Stimulated activated CD8-positive, alpha-beta memory T cell treated with anti-CD3 and anti-CD28 coated beads, Interleukin-12 subunit alpha, Interleukin-12 subunit beta, amount 100 ng/mL, for 24 hours (primary cell): ENCODE measurements at regions not wholly inside any gene's neighbourhood (a gene's known extent, or its start where the extent isn't known, plus 50 kb on each side); places are given as distances from the start of the nearest gene placed in this dataset.
"Not testable (repeated sequence)": the region's sequence is repeated elsewhere in the genome, so short reads cannot be mapped to it uniquely, and the experiment has no call there.

Experiments
- DNase-seq: peaks from one replicate; pipeline ENCODE4 v3.0.0-alpha.2; 2020; ENCODE audit errors: extremely low read depth

DNA sequence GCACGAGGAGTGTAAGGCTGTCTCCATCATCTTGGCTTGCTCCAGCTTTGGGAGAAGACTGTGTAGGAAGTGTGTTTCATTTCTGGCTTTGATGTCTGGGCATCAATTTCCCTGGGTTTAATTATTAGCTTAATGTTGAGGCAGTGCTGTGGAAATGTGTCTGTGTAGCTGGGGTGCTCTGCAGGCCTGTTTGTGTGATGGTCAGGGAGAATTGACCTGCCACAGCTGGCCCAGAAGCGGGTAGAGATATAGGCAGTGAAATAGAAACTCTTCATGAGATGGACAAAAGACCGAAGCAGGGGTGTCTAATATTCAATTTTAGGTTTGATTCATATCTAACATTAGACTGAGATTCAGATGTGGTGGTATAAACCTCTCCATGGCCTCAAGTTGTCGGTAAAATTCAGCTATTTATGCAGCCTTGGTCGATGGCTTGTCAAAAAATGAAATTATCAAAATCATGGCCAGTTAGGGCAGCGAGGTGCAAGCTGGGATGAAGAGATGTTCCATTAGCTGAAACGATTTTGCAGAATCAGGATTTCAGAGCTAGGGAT lies 95.3 kb upstream of the SNX9 start:
- no peak for DNase-seq

DNA sequence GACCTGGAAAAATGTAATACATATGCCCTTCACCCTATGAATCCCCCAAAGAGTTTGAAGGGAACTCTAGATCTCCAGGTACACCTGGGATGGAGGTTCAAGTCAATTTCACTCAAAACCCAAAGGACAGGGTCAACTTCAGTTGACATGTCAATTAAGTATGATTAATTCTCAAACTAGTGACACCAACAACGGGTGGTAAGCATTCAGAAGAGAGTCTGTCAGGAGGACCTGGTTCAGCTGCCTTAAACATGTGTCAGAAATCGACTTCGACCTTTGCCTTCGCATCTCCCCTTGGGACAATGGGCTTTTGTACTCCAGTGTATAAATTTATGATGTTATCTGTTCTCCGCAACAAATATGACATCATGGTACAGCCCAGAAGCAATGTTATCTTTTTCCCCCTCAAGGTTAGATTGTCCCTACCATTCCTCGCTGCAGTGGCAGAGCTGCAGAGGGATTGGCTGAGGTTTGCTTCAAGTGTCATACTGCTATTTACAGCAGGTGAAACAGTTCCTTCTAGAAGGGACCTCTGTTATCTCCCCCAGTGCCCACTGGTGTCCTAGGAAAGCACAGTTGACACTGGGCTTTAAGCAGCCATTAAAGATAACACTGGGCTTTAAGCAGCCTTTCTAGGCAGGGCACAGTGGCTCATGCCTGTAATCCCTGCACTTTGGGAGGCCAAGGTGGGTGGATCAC lies 94.7 kb upstream of the SNX9 start:
- no peak for DNase-seq

DNA sequence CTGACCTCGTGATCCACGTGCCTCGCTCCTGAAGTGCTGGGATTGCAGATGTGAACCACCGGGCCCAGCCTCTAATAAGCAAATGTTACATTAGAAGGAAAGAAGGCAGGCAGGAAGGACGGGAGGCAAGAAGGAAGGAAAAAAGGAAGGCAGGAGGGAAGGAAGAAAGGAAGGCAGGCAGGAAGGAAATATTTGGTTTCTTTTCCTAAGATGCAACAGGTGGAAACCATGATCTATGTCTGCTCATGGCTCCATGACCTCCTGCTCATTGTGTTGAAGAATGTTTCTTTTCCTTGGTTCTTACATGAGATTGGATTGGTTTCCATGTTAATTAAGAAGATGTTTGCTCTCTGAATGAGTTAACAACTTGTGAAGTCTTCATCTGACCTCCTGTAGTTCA lies 91.8 kb upstream of the SNX9 start:
- no peak for DNase-seq

DNA sequence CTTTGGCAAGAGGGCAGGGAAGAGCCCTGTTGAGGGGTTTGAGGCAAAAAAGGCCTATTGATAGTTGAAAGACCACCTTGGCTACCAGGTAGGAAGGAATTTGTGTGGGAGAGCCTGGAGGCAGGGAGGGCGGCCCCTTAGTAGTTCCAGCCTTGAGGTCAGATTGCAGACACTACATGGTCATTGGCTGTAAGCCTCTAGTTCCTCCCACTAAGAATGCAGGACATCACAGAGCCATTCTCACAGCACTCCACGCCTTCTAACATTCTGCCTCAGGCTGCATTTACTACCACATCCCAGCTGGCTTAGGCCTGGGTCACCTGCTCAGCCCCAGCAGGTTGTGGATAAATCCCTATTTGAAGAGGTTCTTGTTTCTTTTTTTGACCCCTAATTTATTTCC lies 91.0 kb upstream of the SNX9 start:
- DNase-seq = no peak

DNA sequence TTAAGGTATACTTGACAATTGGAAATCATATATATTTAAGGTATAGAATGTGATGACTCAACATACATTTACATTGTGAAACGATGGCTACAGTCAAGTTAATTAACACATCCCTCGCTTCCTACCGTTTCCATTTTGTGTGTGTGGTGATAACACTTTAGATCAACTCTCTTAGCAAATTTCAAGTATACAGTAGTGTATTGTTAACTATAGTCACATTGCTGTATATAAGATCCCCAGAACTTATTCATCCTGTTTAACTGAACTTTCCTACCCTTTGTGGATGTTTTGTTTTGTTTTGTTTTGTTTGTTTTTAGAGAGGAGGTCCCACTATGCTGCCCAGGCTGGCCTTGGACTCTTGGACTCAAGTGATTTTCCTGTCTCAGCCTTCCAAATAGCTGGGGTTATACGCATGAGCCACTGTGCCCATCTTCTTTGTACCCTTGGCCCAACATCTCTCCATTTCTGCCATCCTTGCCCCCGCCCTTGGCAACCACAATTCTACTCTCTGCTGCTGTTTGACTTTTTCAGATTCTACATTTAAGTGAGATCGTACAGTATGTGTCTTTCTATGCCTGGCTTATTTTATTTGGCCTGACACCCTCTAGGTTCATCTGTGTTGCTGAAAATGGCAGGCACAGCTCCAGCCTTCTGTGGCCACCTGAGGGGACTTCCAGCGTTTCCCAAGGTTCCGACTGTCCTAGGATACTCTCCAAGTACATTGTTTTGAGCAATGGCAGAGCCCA lies 90.5 kb upstream of the SNX9 start:
- no peak for DNase-seq

DNA sequence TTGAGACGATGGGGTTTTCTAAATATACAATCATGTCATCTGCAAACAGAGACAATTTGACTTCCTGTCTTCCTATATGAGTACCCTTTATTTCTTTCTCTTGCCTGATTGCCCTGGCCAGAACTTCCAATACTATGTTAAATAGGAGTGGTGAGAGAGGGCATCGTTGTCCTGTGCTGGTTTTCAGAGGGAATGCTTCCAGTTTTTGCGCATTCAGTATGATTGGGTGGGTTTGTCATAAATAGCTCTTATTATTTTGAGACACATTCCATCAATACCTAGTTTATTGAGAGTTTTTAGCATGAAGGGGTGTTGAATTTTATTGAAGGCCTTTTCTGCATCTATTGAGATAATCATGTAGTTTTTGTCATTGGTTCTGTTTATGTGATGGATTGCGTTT lies 86.5 kb upstream of the SNX9 start:
- DNase-seq = not testable (repeated sequence)

DNA sequence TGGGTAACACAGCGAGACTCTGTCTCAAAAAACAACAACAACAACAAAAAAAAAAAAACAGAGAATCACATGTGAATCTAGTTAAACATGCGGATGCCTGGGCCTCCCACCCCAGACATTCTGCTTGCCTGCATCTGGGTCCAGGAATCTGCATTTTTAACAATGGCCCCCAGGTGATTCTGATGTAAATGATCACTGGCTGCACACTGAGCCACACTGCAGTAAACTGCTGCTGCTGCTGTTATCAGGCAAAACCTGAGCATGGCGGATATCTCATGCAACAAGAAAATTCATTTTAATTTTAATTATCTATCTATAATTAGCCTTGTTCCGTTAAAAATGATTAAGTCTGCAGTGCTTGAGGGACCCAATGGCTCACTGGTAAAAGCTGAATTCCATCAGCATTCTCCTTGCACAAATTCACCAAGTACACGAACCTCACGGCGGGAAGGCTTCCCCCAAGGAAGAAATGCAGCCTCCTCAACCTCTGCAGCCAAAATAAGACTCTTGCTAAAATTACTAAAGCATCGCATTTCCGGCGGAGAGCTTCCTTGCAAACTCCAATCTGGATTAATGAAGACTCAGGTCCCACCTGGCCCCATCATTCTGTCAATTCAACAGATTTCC lies 81.6 kb upstream of the SNX9 start:
- no peak for DNase-seq

DNA sequence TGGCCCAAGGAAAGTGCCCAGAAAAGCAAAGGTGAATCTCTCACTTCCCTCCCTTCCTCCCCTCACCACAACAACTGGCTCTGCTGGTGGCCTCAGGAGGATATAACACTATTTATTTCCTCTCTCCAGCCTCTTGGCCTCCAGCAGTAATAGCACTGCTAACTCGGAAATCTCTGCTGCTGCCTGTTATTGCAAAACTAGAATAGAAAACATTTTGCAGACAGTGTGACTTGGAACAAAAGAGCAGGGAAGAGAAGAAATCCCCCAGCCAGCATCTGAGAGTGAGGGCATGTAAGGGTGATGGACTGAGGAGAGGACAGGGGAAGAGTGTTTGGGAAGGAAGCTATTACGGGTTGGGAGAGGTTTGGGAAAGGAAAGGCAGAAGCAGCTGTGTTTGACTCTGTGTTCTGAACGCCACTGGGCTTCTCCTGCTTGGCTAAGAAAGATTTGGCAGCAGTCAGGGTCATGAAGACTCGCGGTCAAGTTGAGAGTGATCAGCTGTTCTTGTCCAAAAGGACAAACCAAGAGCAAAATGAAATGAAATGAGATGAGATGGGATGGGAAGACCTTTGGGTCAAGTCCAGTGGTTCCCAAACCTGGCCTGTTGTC lies 81.0 kb upstream of the SNX9 start:
- no peak for DNase-seq

DNA sequence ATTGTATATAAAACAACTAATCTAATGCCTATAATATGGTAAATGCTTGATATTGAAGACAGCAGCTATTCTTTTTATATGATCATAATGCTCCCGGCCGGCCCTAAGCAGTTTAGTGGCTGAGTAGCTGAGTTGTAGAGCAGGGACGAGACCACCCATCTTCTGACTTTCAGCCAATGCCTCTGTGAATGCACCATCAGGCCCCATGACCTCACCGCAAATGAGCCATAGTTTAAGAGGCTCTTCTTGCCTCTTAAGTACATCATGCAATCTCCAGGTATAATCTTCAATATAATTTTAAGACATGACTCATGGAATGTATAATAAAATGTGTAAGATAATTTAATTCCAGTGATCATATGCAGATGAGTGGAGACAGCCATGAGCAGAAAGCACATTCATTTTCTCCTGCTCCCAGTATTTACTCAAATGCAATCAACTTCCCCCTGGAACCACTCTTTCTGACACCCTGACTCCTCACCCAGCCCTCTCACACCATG lies 78.9 kb upstream of the SNX9 start:
- no peak for DNase-seq

DNA sequence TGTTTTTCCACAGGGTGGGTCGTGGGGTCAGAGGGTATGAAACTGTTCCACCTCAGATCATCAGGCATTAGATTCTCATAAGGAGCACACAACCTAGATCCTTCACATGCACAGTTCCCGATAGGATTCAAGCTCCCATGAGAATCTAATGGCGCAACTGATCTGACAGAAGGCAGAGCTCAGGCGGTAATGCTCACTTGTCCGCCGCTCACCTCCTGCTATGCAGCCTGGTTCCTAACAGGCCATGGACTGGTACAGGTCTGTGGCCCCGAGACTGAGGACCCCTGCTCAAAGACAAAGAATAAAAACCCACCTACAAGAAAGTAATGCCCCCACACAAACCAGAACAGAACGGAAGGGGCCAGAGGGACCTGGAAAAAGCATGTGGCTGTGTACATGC lies 76.1 kb upstream of the SNX9 start:
- DNase-seq = no peak

DNA sequence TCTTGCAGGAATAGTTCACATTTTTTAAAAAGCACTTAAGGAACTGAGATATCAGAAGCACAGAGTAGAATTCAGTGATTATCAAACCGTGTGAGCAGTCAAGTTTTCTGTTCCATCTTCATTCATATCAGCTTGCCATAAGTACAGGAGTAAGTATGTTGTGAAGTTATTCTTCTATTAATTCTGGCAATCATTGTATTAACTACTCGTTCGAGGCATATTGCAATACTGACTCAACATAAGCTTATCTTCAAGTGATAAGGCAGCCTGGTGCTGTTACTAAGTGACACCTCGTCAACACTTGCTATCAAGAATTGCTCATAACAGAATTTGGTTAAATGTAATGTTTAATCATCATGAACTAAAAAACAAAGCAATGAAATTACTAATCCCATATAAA lies 75.7 kb upstream of the SNX9 start:
- DNase-seq = no peak

DNA sequence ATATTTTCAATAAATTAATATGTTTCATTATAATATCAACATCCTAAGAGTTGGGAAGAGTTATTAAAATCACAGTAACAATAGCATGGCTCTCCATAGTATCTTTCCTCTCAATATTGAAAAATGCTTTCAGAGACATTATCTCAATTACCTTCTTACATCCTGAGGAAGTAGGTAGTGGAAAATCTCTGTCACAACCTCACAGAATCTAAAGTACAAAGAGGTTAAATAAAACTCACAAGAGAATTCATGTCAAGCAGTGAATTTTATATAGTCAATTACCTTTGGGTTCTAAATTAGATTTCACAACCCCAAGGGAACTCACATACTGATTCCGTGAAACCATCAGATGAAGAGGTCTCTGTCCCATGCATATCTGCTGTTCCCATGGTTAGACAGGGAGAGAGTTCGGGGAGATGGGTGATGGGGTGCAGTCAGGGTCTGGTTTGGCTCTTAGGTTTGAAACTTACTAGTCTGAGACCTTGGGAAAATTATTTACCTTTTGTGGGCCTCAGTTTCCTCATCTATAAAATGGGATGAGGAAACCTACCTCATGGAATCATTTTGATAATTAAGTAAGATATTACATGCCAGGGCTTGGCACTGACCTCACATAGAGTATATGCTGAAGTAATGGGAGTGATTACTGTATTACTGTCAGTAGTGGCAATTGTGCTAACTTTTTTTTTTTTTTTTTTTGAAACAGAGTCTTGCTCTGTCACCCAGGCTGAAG lies 74.0 kb upstream of the SNX9 start:
- DNase-seq = no peak

DNA sequence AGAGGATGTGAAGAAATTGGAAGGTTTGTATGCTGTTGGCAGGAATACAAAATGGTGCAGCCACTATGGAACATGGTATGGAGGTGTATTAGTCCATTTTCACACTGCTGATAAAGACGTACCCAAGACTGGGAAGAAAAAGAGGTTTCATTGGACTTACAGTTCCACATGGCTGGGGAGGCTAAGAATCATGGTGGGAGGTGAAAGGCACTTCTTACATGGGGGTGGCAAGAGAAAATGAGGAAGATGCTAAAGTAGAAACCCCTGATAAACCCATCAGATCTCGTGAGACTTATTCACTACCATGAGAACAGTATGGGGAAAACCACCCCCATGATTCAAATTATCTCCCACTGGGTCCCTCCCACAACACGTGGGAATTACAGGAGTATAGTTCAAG lies 72.1 kb upstream of the SNX9 start:
- not testable (repeated sequence) for DNase-seq

DNA sequence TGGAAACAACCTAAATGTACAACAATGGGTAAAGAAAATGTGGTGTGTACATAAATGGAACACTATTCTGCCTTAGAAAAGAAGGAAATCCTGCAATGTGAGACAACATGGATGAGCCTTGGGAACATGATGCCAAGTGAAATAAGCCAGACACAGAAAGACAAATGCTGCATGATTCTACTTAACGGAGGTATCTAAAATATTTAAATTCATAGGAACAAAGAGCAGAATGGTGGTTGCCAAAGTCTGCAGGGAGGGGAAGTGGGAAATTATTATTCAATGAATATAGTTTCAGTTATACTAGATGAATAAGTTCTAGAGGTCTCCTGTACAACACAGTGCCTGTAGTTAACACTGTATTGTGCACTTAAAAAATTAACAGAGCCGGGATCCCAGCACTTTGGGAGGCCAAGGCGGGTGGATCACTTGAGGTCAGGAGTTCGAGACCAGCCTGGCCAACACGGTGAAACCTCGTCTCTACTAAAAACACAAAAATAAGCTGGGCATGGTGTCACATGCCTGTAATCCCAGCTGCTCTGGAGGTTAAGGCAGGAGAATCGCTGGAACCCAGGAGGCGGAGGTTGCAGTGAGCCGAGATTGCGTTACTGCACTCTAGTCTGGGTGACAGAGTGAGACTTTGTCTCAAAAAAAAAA lies 71.4 kb upstream of the SNX9 start:
- no peak for DNase-seq

DNA sequence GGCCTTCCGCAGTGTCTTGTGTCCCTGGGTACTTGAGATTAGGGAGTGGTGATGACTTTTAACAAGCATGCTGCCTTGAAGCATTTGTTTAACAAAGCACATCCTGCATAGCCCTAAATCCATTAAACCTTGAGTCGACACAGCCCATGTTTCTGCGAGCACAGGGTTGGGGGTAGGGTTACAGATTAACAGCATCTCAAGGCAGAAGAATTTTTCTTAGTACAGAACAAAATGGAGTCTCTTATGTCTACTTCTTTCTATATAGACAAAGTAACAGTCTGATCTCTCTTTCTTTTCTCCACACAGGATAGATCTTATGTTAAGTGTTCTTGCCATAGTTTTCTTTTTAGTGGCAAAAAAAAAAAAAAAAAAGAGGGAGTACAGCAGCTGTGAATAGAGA lies 70.2 kb upstream of the SNX9 start:
- not testable (repeated sequence) for DNase-seq

DNA sequence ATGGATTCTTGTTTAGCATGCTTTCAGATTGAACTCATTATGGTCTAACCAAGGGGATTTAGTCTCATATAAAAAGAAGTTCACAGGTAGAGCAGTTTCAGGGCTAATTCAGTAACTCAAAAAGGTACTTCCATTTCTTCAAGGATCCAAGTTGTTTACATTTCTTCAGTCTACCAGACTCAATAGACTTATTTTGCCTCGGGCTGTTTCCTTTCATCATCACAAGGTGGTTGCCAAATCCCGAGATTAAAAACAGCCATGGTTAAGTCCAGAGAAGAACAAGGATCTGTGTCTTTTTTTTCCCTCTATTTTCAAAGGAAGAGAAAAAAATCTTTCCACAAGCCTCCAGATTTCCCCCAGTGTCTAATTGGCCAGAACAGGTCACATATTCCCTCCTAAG lies 69.8 kb upstream of the SNX9 start:
- no peak for DNase-seq

DNA sequence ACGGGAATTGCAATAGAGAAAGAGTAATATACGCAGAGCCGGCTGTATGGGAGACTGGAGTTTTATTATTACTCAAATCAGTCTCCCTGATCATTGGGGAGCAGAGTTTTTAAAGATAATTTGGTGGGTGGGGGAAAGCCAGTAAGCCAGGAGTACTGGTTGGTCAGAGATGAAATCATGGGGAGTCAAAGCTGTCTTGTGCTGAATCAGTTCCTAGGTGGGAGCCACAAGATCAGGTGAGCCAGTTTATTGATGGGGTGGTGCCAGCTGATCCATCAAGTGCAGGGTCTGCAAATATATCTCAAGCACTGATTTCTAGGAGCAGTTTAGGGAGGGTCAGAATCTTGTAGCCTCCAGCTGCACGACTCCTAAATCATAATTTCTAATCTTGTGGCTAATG lies 69.2 kb upstream of the SNX9 start:
- not testable (repeated sequence) for DNase-seq

DNA sequence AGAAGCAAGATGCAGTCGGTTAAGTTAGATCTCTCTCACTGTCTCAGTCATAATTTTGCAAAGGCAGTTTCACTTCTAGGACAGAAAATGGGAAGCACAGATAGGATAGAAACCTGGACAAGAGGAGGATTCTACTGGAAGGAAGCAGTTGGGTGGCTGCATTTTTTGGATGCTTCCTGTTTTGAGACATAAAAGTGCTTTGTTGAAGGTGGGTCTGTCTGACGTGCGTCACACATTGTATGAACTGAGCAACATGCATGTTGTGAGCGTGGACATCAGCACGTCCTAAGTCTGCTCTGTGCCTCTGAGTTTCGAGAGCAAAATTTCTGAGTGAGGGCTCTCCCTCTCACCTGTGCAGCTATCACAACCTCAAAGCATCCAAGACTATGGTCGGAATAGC lies 68.7 kb upstream of the SNX9 start:
- no peak for DNase-seq

DNA sequence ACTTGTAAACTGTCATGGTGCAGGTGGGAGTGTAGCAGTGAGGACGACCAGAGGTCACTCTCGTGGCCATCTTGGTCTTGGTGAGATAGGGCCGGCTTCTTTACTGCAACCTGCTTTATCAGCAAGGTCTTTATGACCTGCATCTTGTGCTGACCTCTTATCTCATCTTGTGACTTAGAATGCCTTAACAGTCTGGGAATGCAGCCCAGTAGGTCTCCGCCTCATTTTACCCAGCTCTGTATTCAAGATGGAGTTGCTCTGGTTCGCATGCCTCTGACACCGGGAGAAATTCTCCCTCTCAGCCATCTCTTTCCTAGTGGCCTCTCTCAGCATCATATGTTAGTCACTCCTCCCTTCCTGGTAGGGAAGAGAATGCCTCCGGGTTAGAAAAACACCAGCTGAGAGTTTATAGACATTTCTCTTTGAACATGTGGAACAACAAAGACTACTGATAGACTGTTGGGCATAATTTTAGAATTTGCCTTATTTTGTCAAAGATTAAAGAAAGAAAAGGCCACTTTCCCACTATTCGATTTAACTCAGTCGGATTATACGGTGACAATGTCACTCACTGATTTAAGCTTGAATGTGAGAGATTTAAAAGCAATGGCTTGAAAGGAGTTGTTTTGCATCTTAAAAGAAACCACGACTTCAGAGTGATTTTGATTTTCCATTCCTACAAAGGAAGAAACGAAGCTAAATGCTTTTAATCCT lies 67.9 kb upstream of the SNX9 start:
- DNase-seq = no peak

DNA sequence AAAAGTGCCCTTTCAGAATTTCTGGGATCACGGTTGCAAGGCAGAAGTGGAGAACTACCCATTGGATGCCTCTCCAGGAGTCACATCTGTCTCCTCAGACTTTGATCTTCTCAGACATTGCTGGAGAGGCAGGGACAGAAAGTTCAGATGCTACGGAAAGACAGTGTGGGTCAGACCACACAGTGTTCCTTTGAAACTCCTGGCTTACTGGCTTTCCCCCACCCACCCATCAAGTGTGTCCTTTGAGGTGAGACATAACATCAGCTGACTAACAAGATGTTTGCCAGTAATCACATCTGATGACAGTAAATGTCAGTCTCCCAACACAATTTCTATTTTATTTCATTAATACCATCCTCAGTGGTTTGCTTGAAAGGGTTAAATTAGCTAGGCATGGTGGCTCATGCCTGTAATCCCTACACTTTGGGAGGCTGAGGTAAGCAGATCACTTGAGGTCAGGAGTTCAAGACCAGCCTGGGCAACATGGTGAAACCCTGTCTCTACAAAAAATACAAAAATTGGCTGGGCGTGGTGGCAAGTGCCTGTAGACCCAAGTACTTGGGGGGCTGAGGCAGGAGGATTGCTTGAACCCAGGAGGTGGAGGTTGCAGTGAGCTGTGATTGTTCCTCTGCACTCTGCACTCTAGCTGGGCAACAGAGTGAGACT lies 67.2 kb upstream of the SNX9 start:
- DNase-seq = peak; percentile 45
